B cell (primary cell): ENCODE measurements at regions not wholly inside any gene's neighbourhood (a gene's known extent, or its start where the extent isn't known, plus 50 kb on each side); places are given as distances from the start of the nearest gene placed in this dataset.

Experiments used
- ATAC-seq: fragments of 200-7000 bp; cut with Tn5 transposase; one replicate; pipeline ENCODE4 v1.10.0; 2021; ENCODE audit warnings: low read depth, mild to moderate bottlenecking, moderate number of reproducible peaks, moderate library complexity
- CTCF ChIA-PET: fragments of 350-600 bp; sonication (Branson Sonifier 250); formaldehyde crosslinking; loops from one replicate; lab custom pipeline; 2021; ENCODE audit warnings: antibody characterized with exemption, inconsistent platforms; lab: Charles Lee
- POLR2A ChIA-PET: fragments of 350-600 bp; sonication (Branson Sonifier 250); formaldehyde crosslinking; loops from one replicate; lab custom pipeline; 2021; ENCODE audit warnings: antibody characterized with exemption; lab: Charles Lee
- DNase-seq: peaks from one replicate; pipeline ENCODE4 v3.0.0; 2013
- H2AFZ ChIP-seq: 2 replicates; pipeline ENCODE4 v1.6.1; 2012; ENCODE audit warnings: mild to moderate bottlenecking, low read depth, low read length; ENCODE audit not compliant: insufficient read depth, poor library complexity, severe bottlenecking
- H3K27ac ChIP-seq, 2 donors: 1 replicate in 1 of 2; 2 replicates in 1 of 2; pipeline ENCODE4 v1.5.1; 2012 to 2013; ENCODE audit warnings: low read length in 2 of 2, mild to moderate bottlenecking in 2 of 2, moderate library complexity in 1 of 2
- H3K27me3 ChIP-seq, 4 experiments: fragments of 200-600 bp in 1 of 4; sonication (generic) in 1 of 4; replicated peaks in 1 of 4; 1 replicate in 2 of 4; 2 replicates in 2 of 4; pipeline versions ENCODE4 v1.6.1 to v1.7.0; 2013 to 2016; ENCODE audit warnings: low read length in 3 of 4, mild to moderate bottlenecking in 2 of 4, mixed read lengths in 1 of 4, moderate library complexity in 1 of 4; ENCODE audit not compliant: insufficient read depth in 4 of 4, control insufficient read depth in 3 of 4; ENCODE audit errors: control extremely low read depth in 1 of 4
- H3K36me3 ChIP-seq, 2 experiments: replicated peaks in 1 of 2; 1 replicate in 1 of 2; 2 replicates in 1 of 2; pipeline versions ENCODE4 v1.6.1 to v1.7.1; 2013; ENCODE audit warnings: low read length in 1 of 2; ENCODE audit not compliant: insufficient read depth in 2 of 2, control insufficient read depth in 1 of 2; ENCODE audit errors: control extremely low read depth in 1 of 2, extremely low read depth in 1 of 2
- H3K4me1 ChIP-seq, 2 donors: fragments of 200-600 bp in 1 of 2; sonication (generic) in 1 of 2; 1 replicate in 1 of 2; 2 replicates in 1 of 2; pipeline versions ENCODE4 v1.5.1 to v1.6.1; 2013 to 2017; ENCODE audit warnings: low read length in 2 of 2; ENCODE audit not compliant: control insufficient read depth in 2 of 2, insufficient read depth in 2 of 2
- H3K4me2 ChIP-seq: replicated peaks from 2 replicates; pipeline ENCODE3; 2012; ENCODE audit warnings: mild to moderate bottlenecking, low read depth, low read length; ENCODE audit not compliant: poor library complexity, severe bottlenecking
- H3K4me3 ChIP-seq, 5 experiments: fragments of 200-600 bp in 1 of 5; sonication (generic) in 1 of 5; 1 replicate in 3 of 5; 2 replicates in 2 of 5; pipeline versions ENCODE4 v1.5.1 to v1.7.0; 2011 to 2016; ENCODE audit warnings: low read length in 4 of 5, mild to moderate bottlenecking in 4 of 5, low read depth in 2 of 5, control low read depth in 1 of 5, moderate library complexity in 1 of 5; ENCODE audit not compliant: insufficient read depth in 1 of 5; ENCODE audit errors: control extremely low read depth in 1 of 5, extremely low read depth in 1 of 5
- H3K79me2 ChIP-seq: fragments of 200-600 bp; sonication (generic); one replicate; pipeline ENCODE4 v1.6.0; 2016; ENCODE audit warnings: low read length; ENCODE audit not compliant: control insufficient read depth, insufficient read depth
- H3K9ac ChIP-seq: fragments of 200-600 bp; sonication (generic); 2 replicates; pipeline ENCODE4 v1.6.1; 2017; ENCODE audit warnings: mild to moderate bottlenecking, low read length, moderate library complexity
- H3K9me3 ChIP-seq, 3 donors: one replicate each; pipeline versions ENCODE4 v1.6.1 to v1.7.1; 2013; ENCODE audit warnings: low read length in 2 of 3; ENCODE audit not compliant: control insufficient read depth in 2 of 3, insufficient read depth in 1 of 3; ENCODE audit errors: control extremely low read depth in 1 of 3
- H4K20me1 ChIP-seq: 2 replicates; pipeline ENCODE4 v1.6.0; 2012; ENCODE audit warnings: mild to moderate bottlenecking, low read length; ENCODE audit not compliant: insufficient read depth, control insufficient read depth, poor library complexity, severe bottlenecking
- H3K27ac Mint-ChIP-seq: one replicate; pipeline ENCODE4 v1.8.0; 2021; ENCODE audit warnings: mixed read lengths
- H3K27me3 Mint-ChIP-seq: one replicate; pipeline ENCODE4 v1.8.0; 2021; ENCODE audit warnings: mixed read lengths
- H3K4me1 Mint-ChIP-seq: one replicate; pipeline ENCODE4 v1.8.0; 2021; ENCODE audit warnings: mixed read lengths
- H3K4me3 Mint-ChIP-seq: one replicate; pipeline ENCODE4 v1.8.0; 2021; ENCODE audit warnings: mixed read lengths
- H3K9me3 Mint-ChIP-seq: one replicate; pipeline ENCODE4 v1.8.0; 2022; ENCODE audit warnings: mixed read lengths; ENCODE audit not compliant: insufficient read depth
- CTCF ChIP-seq: fragments of 200-600 bp; IDR thresholded peaks from one replicate; pipeline ENCODE4 v1.8.0; 2022; ENCODE audit warnings: antibody characterized with exemption, mild to moderate bottlenecking
- EZH2 ChIP-seq: IDR thresholded peaks from 2 replicates; pipeline ENCODE4 v1.6.1; 2012; ENCODE audit warnings: borderline replicate concordance, low read depth, mild to moderate bottlenecking, moderate library complexity, low read length; ENCODE audit not compliant: insufficient read depth, poor library complexity, severe bottlenecking
- WGBS: methylation state at CpG from one replicate; pipeline ENCODE4 v1.1.5; 2013; ENCODE audit warnings: missing lambda C conversion rate; ENCODE audit not compliant: insufficient coverage; 5-methylcytosine and 5-hydroxymethylcytosine counted together
- intact Hi-C: fragments of 100-400 bp; cut with micrococcal nuclease; formaldehyde crosslinking; loops from one replicate; pipeline ENCODE4 v1.10.0; 2022

DNA sequence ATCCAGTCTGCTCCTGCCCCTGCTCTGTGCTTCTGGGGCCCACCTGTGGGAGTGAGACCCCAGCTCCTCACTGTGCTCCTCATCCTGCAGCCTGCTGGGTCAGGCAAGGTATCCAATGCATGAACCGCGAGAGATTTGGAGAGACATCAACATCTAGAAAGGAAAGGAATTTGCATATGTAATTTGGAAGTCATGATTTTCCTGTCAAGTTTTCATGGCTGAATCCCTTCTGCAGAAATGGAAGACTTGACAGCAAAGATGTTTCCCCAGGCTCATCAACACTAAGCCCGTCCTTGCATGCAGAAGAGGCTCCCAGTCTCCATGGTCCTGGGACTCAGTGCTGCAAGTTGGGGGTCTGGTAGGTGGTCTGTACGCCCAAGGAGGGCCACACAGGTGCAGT is 176.9 kb upstream of the GRB10 start:
- no peak for ATAC-seq
- Mint-ChIP-seq H3K4me1 (no peaks in the 10 kb centered on the region), H3K27ac (no peak overlapping the region), H3K9me3 (no peaks in the 10 kb centered on the region), H3K4me3 (no peak overlapping the region), H3K27me3 (no peaks in the 10 kb centered on the region)
- no peak overlapping the region for H3K4me2 ChIP-seq
- H3K79me2 ChIP-seq, result no peaks in the 10 kb centered on the region
- no peaks in the 10 kb centered on the region for H3K4me1 ChIP-seq
- H4K20me1 ChIP-seq, result no peaks in the 10 kb centered on the region
- H3K9me3 ChIP-seq, result peaks cover 0 to 6% (median 0%) of the 10 kb centered on the region in 3 donors
- ChIA-PET POLR2A (no interaction called here), CTCF (no interaction called here)
- H3K4me3 ChIP-seq, result no peak overlapping the region
- DNase-seq, result no peak
- no peak overlapping the region for H2AFZ ChIP-seq
- no peak overlapping the region for H3K9ac ChIP-seq
- no peaks in the 10 kb centered on the region for H3K36me3 ChIP-seq
- TF ChIP-seq EZH2 (no peak), CTCF (no peak)
- 73% methylated on average over 2 of the region's 4 CpGs for WGBS
- intact Hi-C loops, result no loop called here
- no peaks in the 10 kb centered on the region for H3K27me3 ChIP-seq
- no peak overlapping the region for H3K27ac ChIP-seq

DNA sequence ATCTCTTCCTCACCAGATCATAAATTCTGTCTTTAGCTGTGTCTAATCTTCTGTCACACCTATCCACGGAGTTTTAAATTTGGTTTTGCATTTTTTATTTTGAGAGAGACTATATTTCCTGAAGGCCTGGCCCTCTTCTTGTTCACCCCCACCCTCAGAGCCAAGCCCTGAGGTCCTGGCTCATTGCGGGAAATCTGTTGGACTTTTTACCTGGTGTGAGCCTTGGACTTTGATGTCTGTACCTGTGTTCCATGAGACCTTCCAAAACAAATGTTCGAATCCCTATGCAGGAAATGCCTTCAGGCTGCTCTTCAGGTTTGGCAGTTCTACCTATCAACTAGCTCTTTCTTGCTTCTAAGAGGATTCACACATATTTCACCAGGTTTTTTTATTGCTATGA is 175.2 kb upstream of the GRB10 start:
- Mint-ChIP-seq H3K9me3 (no peaks in the 10 kb centered on the region), H3K4me1 (no peaks in the 10 kb centered on the region), H3K4me3 (no peak overlapping the region), H3K27ac (no peak overlapping the region), H3K27me3 (no peaks in the 10 kb centered on the region)
- H3K9me3 ChIP-seq, result peaks cover 0 to 6% (median 0%) of the 10 kb centered on the region in 3 donors
- H3K79me2 ChIP-seq, result no peaks in the 10 kb centered on the region
- TF ChIP-seq EZH2 (no peak), CTCF (no peak)
- no peak overlapping the region for H3K4me3 ChIP-seq
- H3K9ac ChIP-seq, result no peak overlapping the region
- ATAC-seq, result no peak
- H3K27ac ChIP-seq, result no peak overlapping the region
- no peak overlapping the region for H3K4me2 ChIP-seq
- no peaks in the 10 kb centered on the region for H3K4me1 ChIP-seq
- no peaks in the 10 kb centered on the region for H3K27me3 ChIP-seq
- WGBS, result 100% methylated on average over 1 of the region's 3 CpGs
- DNase-seq, result no peak
- no peaks in the 10 kb centered on the region for H4K20me1 ChIP-seq
- H2AFZ ChIP-seq, result no peak overlapping the region
- H3K36me3 ChIP-seq, result no peaks in the 10 kb centered on the region
- CTCF ChIA-PET, result interaction anchor here (0.7 kb wide), 1 partner anchor 11 kb away, joined by 4 read pairs; no protein-coding TSS in a partner anchor
- POLR2A ChIA-PET, result no interaction called here
- intact Hi-C loops, result no loop called here
